GM19372 (cell line): ENCODE measurements at regions not wholly inside any gene's neighbourhood (a gene's known extent, or its start where the extent isn't known, plus 50 kb on each side); places are given as distances from the start of the nearest gene placed in this dataset.

ENCODE experiments used
- ATAC-seq: cut with Tn5 transposase; IDR thresholded peaks from one replicate; pipeline ENCODE4 v1.9.1; 2021; ENCODE audit warnings: mild to moderate bottlenecking, low read depth, moderate library complexity; ENCODE audit not compliant: unreplicated experiment

- no peak for ATAC-seq
Observed at GRCh38 chr1:63169057-63169456, 153.3 kb upstream of the FOXD3 start.

DNA sequence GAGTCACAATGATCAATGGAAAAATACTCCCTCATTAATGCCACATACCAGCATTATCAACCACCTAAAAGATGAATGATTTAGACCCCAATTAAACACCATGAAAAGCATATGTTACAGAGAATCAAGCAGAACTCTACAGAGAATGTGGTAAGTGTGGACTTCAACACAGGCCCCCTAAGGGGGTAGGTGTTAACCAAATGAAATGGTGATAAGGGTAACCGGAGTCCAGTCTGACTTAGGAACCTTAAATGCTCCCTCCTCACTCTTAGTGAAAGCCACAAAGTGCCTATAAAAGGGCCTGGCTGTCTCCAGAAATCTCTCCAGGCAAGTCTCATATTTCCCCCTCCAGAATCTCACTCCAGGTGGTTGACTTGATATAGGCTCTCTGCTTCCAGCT lies 149.2 kb upstream of the FOXD3 start:
- no peak for ATAC-seq

DNA sequence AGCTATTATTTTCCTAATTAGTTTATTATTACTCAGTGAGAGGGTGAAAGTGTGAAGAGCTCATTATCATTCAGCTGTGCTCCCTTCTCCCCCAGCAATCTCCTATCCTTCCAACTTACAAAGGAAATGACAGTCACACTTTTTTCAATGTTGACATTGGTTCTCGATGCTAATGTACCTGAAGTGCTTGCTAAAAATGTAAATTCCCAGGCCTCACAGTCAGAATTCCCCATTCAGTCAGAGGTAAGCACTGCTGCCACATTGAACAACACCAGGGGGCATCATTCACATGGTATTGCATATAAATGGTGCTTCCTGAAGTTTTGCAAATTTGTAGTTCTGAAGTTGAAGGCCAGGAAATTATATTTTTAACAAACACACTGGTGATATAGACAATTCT lies 132.7 kb upstream of the FOXD3 start:
- ATAC-seq = no peak

- no peak for ATAC-seq
Observed at GRCh38 chr1:63190171-63190570, 132.2 kb upstream of the FOXD3 start.

- no peak for ATAC-seq
Observed at GRCh38 chr1:63198871-63199394, 123.4 kb upstream of the FOXD3 start.

- ATAC-seq = no peak
Observed at GRCh38 chr1:63199706-63200335, 122.5 kb upstream of the FOXD3 start.

DNA sequence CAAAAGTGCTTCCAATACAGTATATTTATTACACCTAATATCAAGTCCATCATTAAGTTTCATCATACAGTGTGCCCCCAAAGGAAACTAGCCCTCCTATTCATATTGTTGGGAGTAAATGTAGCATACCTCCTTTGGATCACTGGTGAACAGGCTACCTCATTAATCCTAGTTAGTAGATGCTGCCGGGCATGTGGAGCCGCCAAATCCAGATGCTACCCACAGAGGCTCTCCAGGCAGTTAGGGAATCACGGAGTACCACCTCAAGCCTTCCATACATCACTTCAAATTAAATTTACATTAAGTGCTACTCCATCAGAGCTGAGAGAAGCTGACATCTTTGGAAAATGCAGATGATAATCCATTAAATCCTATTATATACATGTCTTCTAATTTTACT lies 121.7 kb upstream of the FOXD3 start:
- no peak for ATAC-seq

- ATAC-seq = no peak
Observed at GRCh38 chr1:63203641-63204040, 118.7 kb upstream of the FOXD3 start.

GRCh38 chr1:63205776-63206175 lies 116.6 kb upstream of the FOXD3 start:
- ATAC-seq = no peak

GRCh38 chr1:63214553-63214952 lies 107.8 kb upstream of the FOXD3 start:
- no peak for ATAC-seq

- ATAC-seq = no peak
Observed at GRCh38 chr1:63223426-63223825, 98.9 kb upstream of the FOXD3 start.

DNA sequence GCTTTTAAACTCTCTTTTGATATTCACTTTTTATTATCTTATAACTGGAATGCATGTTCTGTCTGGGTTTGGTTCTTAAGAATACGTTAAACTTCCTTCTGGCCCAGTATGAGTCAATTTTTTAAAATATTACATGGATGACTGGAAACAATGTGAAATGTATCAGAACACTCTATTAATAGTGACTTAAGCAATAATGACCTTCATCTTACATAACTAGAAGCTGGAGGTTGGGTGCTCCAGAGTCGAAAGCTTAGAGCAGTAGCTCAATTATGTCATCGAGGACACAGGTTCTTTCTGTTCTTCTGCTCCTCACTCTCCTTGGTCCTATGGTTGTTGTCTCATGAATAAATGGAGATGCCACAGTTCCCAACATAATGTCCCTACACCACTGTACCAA lies 91.6 kb upstream of the FOXD3 start:
- no peak for ATAC-seq

GRCh38 chr1:63238721-63239120 lies 83.6 kb upstream of the FOXD3 start:
- no peak for ATAC-seq

DNA sequence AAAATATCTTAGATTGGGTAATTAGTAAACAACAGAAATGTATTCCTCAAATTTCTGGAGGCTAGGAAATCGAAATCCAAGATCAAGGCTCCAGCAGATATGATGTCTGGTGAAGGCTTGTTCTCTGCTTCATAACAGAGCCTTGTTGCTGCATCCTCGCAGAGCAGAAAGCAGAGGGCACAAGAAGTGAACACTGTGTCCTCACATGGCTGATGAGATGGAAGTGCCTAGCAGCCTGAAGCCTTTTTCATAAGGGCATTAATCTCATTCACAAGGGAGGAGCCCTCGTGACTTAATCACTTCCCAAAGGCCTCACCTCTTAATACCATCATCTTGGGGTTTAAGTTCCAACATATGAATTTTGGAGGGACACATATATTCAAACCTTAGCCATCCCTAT lies 77.2 kb upstream of the FOXD3 start:
- ATAC-seq = no peak

GRCh38 chr1:63248216-63248615 lies 74.2 kb upstream of the FOXD3 start:
- ATAC-seq = no peak

DNA sequence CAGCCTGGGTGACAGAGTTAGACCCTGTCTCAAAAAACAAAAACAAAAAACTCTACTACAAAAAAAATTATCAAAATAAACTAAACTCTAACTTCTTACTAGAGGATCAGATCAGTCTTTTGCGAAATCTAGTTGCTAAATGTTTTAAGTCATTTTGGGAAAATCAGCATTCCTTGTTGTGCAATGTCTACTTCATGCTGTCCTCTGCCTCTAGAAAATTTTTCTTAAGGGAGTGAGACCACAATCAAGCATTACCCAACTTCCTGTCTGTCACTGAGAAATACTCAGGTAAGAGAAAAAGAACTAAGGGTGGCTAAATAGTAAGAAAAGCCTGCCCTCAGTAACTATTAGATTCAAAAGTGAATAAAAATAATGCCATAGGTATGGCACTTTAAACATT lies 67.2 kb upstream of the FOXD3 start:
- no peak for ATAC-seq

DNA sequence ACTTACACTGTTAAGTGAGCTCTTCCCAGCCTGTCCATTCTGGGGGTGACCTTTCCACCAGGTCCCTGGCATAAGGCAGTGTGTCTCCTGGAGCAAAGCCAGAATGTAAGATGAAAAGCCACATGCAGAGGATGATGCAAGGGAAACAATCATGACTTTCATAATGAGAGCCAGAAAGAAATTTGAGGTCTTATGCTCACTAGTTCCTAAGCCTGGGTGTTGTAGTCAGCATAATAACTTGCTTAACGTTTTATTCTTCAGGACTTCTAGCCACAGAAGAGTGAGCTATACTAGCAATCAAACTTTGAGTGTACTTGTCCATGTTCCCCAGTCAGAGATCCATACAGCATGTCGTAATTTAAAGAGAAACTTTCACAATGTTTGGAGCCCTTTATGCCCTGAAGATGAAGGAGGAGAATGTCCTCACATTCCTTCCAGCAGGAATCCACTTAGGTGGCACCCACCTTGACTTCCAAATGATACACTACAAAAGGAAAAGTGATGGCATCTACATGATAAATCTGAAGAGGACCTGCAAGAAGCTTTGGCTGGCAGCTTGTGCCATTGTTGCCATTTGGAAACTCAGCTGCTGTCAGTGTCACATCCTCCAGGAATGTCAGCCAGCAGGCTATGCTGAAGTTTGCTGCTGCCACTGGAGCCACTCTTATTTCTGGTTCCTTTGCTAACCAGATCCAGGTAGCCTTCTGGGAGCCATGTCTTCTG lies 60.5 kb upstream of the FOXD3 start:
- no peak for ATAC-seq

- no peak for ATAC-seq
Observed at GRCh38 chr1:63262459-63262770, 60.0 kb upstream of the FOXD3 start.

DNA sequence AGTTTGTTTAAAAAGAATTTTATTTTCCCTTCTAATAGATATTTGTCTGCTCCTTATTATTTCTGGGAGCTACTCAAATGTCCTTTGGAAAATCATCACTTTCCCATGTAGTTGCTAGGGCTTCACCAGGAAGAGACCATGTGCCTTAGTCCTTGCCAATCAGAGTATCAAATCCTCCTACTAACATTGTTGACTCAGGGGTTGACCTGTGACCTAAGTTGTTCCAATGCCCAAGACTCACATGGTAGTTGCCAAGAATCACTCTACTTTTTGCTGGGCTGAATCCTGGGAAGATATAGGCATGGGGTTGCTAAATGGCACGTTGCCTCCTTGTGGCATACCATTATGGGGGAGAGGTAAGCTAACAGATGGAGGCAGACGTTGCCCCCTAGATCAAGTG lies 58.2 kb upstream of the FOXD3 start:
- no peak for ATAC-seq

- no peak for ATAC-seq
Observed at GRCh38 chr1:63266857-63267256, 55.5 kb upstream of the FOXD3 start.

DNA sequence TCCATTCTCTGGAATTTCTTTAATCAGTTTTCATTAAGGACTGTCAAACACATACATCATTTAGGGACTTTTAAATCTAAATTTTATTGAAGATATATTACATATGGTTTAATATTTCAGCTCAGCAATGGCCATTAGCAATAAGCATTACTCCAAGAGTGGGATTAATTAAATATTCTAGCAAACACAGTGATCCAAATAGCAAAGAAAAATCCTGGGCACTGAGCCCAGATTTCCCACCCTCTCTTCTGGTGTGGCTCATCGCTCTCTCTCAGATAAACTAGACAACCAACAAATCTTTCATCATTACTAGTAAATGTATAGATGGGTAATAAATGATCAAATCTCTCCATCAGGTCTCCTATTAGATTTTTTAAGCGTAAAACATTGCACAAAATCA lies 53.5 kb upstream of the FOXD3 start:
- no peak for ATAC-seq

- no peak for ATAC-seq
Observed at GRCh38 chr1:63269571-63269970, 52.8 kb upstream of the FOXD3 start.
